ENCODE measurements at regions not wholly inside any gene's neighbourhood (a gene's known extent, or its start where the extent isn't known, plus 50 kb on each side); places are given as distances from the start of the nearest gene placed in this dataset.

- TF ChIP-seq ZNF121 (CRISPR knock-in tag; IDR thresholded peaks at IDR 0.05) (no peak), CTCF (IDR thresholded peaks at IDR 0.05) (no peak), MAX (CRISPR knock-in tag; IDR thresholded peaks at IDR 0.05) (no peak), USF1 (CRISPR knock-in tag; IDR thresholded peaks at IDR 0.05) (no peak), ATF3 (CRISPR knock-in tag; conservative IDR thresholded peaks at IDR 0.05) (no peak), SMAD4 (CRISPR knock-in tag; IDR thresholded peaks at IDR 0.05) (no peak)
Observed at GRCh38 chr5:143581147-143581546, 177.7 kb upstream of the NR3C1 start.
